H9 (cell line): ENCODE measurements at regions not wholly inside any gene's neighbourhood (a gene's known extent, or its start where the extent isn't known, plus 50 kb on each side); places are given as distances from the start of the nearest gene placed in this dataset.

ENCODE experiments used
- DNase-seq: peaks from one replicate; pipeline ENCODE4 v3.0.0-alpha.2; 2017
- H2AFZ ChIP-seq: one replicate; pipeline ENCODE4 v1.6.1; 2013; ENCODE audit warnings: mild to moderate bottlenecking, low read length, control low read depth, moderate library complexity
- H2AK5ac ChIP-seq: 2 replicates; pipeline ENCODE4 v1.6.1; 2013; ENCODE audit warnings: low read length, control low read depth, mixed read lengths; ENCODE audit not compliant: insufficient read length
- H2BK120ac ChIP-seq: one replicate; pipeline ENCODE4 v1.6.1; 2013; ENCODE audit warnings: low read depth, mild to moderate bottlenecking, low read length, control low read depth, inconsistent platforms; ENCODE audit not compliant: poor library complexity, severe bottlenecking
- H2BK12ac ChIP-seq: 2 replicates; pipeline ENCODE4 v1.6.1; 2013; ENCODE audit warnings: low read length, control low read depth, mixed read lengths, low read depth; ENCODE audit not compliant: insufficient read length
- H2BK15ac ChIP-seq: 2 replicates; pipeline ENCODE4 v1.6.1; 2013; ENCODE audit warnings: low read depth, low read length, control low read depth
- H2BK20ac ChIP-seq: one replicate; pipeline ENCODE4 v1.6.1; 2013; ENCODE audit warnings: low read depth, mild to moderate bottlenecking, low read length, control low read depth, inconsistent platforms; ENCODE audit not compliant: poor library complexity, severe bottlenecking
- H2BK5ac ChIP-seq: 2 replicates; pipeline ENCODE4 v1.6.1; 2013; ENCODE audit warnings: low read length, control low read depth, mixed read lengths; ENCODE audit not compliant: insufficient read length
- H3K14ac ChIP-seq: 2 replicates; pipeline ENCODE4 v1.6.1; 2013; ENCODE audit warnings: low read length, control low read depth; ENCODE audit not compliant: insufficient read depth
- H3K18ac ChIP-seq: 2 replicates; pipeline ENCODE4 v1.6.1; 2013; ENCODE audit warnings: low read depth, mild to moderate bottlenecking, mixed read lengths, low read length, control low read depth; ENCODE audit not compliant: insufficient read length
- H3K23ac ChIP-seq: 2 replicates; pipeline ENCODE4 v1.6.1; 2013; ENCODE audit warnings: low read length, control low read depth, mixed read lengths, low read depth; ENCODE audit not compliant: insufficient read length
- H3K23me2 ChIP-seq: 2 replicates; pipeline ENCODE4 v1.6.1; 2013; ENCODE audit warnings: low read depth, mild to moderate bottlenecking, mixed read lengths, low read length, control low read depth; ENCODE audit not compliant: insufficient read length, poor library complexity, severe bottlenecking
- H3K27ac ChIP-seq: 2 replicates; pipeline ENCODE4 v1.5.1; 2013; ENCODE audit warnings: low read length, control low read depth, mixed read lengths, low read depth; ENCODE audit not compliant: insufficient read length
- H3K27me3 ChIP-seq: 2 replicates; pipeline ENCODE4 v1.6.1; 2013; ENCODE audit warnings: low read length, control low read depth, inconsistent platforms; ENCODE audit not compliant: insufficient read depth
- H3K4ac ChIP-seq: 2 replicates; pipeline ENCODE4 v1.6.1; 2013; ENCODE audit warnings: low read depth, mild to moderate bottlenecking, control low read depth, inconsistent platforms, low read length, moderate library complexity
- H3K4me1 ChIP-seq: 2 replicates; pipeline ENCODE4 v1.6.1; 2013; ENCODE audit warnings: low read length, control low read depth, inconsistent platforms; ENCODE audit not compliant: insufficient read depth
- H3K4me2 ChIP-seq: 2 replicates; pipeline ENCODE4 v1.6.1; 2013; ENCODE audit warnings: low read length, control low read depth, mixed read lengths; ENCODE audit not compliant: insufficient read length, insufficient read depth
- H3K56ac ChIP-seq: 2 replicates; pipeline ENCODE4 v1.6.1; 2013; ENCODE audit warnings: low read depth, mild to moderate bottlenecking, mixed read lengths, low read length, control low read depth; ENCODE audit not compliant: insufficient read length
- H3K79me1 ChIP-seq: 2 replicates; pipeline ENCODE4 v1.6.1; 2013; ENCODE audit warnings: low read depth, mild to moderate bottlenecking, moderate library complexity, low read length, control low read depth, inconsistent platforms; ENCODE audit not compliant: insufficient read depth, poor library complexity, severe bottlenecking
- H3K79me2 ChIP-seq: 2 replicates; pipeline ENCODE4 v1.6.1; 2013; ENCODE audit warnings: low read length, control low read depth, inconsistent platforms; ENCODE audit not compliant: insufficient read depth
- H3K9ac ChIP-seq: 2 replicates; pipeline ENCODE4 v1.6.1; 2013; ENCODE audit warnings: low read length, control low read depth, mixed read lengths; ENCODE audit not compliant: insufficient read length; ENCODE audit errors: extremely low read depth
- H3K9me3 ChIP-seq: one replicate; pipeline ENCODE4 v1.6.1; 2013; ENCODE audit warnings: low read depth, low read length, inconsistent platforms; ENCODE audit not compliant: control insufficient read depth
- H3T11ph ChIP-seq: one replicate; pipeline ENCODE4 v1.6.1; 2013; ENCODE audit warnings: mild to moderate bottlenecking, low read length, control low read depth, inconsistent platforms
- H4K20me1 ChIP-seq: one replicate; pipeline ENCODE4 v1.6.1; 2013; ENCODE audit not compliant: control insufficient read depth, insufficient read length, insufficient read depth
- H4K5ac ChIP-seq: 2 replicates; pipeline ENCODE4 v1.6.1; 2013; ENCODE audit warnings: low read depth, mild to moderate bottlenecking, mixed read lengths, low read length, control low read depth; ENCODE audit not compliant: insufficient read length
- H4K8ac ChIP-seq: replicated peaks from 2 replicates; pipeline ENCODE4 v1.6.1; 2013; ENCODE audit warnings: low read length, control low read depth, mixed read lengths, low read depth; ENCODE audit not compliant: insufficient read length
- H4K91ac ChIP-seq: 2 replicates; pipeline ENCODE4 v1.6.1; 2013; ENCODE audit warnings: low read depth, mild to moderate bottlenecking, moderate library complexity, mixed read lengths, low read length, control low read depth; ENCODE audit not compliant: insufficient read length
- H3K27ac Mint-ChIP-seq, 3 experiments: 2 replicates in 2 of 3; 3 replicates in 1 of 3; pipeline ENCODE4 v1.8.0; 2020 to 2021; ENCODE audit warnings: mixed read lengths in 3 of 3, mild to moderate bottlenecking in 1 of 3, moderate library complexity in 1 of 3
- H3K27me3 Mint-ChIP-seq: 2 replicates; pipeline ENCODE4 v1.8.0; 2021; ENCODE audit warnings: low read depth, mild to moderate bottlenecking, moderate library complexity, mixed read lengths
- H3K36me3 Mint-ChIP-seq, 3 experiments: 2 replicates in 2 of 3; 3 replicates in 1 of 3; pipeline ENCODE4 v1.8.0; 2020 to 2021; ENCODE audit warnings: low read depth in 3 of 3, mixed read lengths in 3 of 3; ENCODE audit not compliant: insufficient read depth in 1 of 3
- H3K4me1 Mint-ChIP-seq, 2 experiments: 2 replicates each; pipeline ENCODE4 v1.8.0; 2020; ENCODE audit warnings: mixed read lengths in 2 of 2
- H3K4me3 Mint-ChIP-seq, 2 experiments: 2 replicates in 1 of 2; 3 replicates in 1 of 2; pipeline ENCODE4 v1.8.0; 2020 to 2021; ENCODE audit warnings: mild to moderate bottlenecking in 2 of 2, mixed read lengths in 2 of 2, moderate library complexity in 1 of 2
- H3K9me3 Mint-ChIP-seq, 2 experiments: 2 replicates in 1 of 2; 3 replicates in 1 of 2; pipeline ENCODE4 v1.8.0; 2020; ENCODE audit warnings: mild to moderate bottlenecking in 2 of 2, mixed read lengths in 2 of 2, moderate library complexity in 1 of 2
- CTCF ChIP-seq: fragments of 200-600 bp; sonication (generic); conservative IDR thresholded peaks from 3 replicates; pipeline ENCODE4 v1.8.0; 2021; ENCODE audit warnings: antibody characterized with exemption, mild to moderate bottlenecking
- WGBS: extraction: QIAGEN DNeasy Blood & Tissue Kit; methylation state at CpG from one replicate; pipeline ENCODE4 v1.1.7; 2013; ENCODE audit warnings: missing lambda C conversion rate, low lambda C conversion rate, mixed read lengths; ENCODE audit not compliant: insufficient read length; ENCODE audit errors: extremely low coverage; 5-methylcytosine and 5-hydroxymethylcytosine counted together

DNA sequence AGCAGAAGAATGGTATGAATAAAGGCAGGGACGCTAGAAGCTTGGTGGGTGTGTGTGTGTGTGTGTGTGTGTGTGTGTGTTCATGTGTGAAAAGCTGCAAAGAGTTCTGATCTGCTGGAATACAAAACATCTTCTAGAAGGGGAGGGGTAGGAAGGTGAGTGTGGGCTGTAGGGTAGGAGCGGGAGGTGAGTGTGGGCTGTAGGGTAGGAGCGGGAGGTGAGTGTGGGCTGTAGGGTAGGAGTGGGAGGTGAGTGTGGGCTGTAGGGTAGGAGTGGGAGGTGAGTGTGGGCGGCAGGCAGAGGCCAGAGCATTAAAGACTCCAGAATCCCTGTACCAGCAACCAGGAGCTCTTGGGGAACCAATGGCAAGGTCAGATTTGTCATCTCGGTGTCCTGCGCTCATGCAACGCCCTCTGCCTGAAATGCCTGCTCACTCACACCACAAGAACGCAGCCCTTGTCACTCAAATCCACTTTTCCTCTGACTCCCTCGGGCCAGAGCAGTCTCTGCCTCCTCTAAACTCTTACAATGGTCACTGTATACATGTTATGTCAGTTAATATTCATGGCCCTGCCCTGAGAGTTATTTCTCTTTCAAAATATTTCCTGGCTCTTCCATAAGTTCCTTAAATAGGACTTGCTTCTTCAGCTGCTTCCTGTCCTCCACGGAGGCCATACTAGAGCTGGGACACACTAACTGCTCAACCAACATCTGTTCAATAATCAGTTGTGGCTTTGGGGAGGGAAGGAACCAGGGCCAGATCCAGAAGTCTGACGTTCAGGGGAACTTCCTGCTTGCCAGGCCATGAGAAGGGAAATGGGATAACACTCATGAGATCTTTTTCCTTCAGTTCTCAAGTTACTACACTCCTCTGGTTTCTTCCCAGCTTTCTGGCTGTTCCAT, 53.6 kb upstream of the ZNF644 start:
- no peak overlapping the region; a peak in 1 of 7 replicates for H3K27ac Mint-ChIP-seq
- Histone ChIP-seq H3K27ac (no peak overlapping the region), H3K23me2 (no peaks in the 10 kb centered on the region), H3K4me1 (peaks cover 5% of the 10 kb centered on the region; the same call in 1 of the 2 replicates), H3K14ac (no peak overlapping the region), H4K91ac (no peak overlapping the region), H3K79me1 (no peaks in the 10 kb centered on the region), H3K23ac (no peak overlapping the region), H2BK5ac (no peak overlapping the region), H4K5ac (no peak overlapping the region), H3K27me3 (no peaks in the 10 kb centered on the region), H3T11ph (no peak overlapping the region), H4K20me1 (no peaks in the 10 kb centered on the region), H2BK12ac (no peak overlapping the region), H3K56ac (no peak overlapping the region), H3K18ac (no peak overlapping the region), H2BK20ac (no peak overlapping the region), H3K79me2 (no peaks in the 10 kb centered on the region), H2AFZ (no peak overlapping the region), H3K4me2 (no peak overlapping the region), H4K8ac (no peak overlapping the region), H2BK15ac (no peak overlapping the region), H3K9me3 (no peaks in the 10 kb centered on the region), H3K9ac (no peak overlapping the region), H2BK120ac (no peak overlapping the region), H2AK5ac (no peak overlapping the region), H3K4ac (no peak overlapping the region)
- WGBS = no CpG with 5 or more reads among the region's 11 CpGs
- no peak for DNase-seq
- H3K4me3 Mint-ChIP-seq = no peak overlapping the region
- H3K9me3 Mint-ChIP-seq = no peaks in the 10 kb centered on the region
- H3K36me3 Mint-ChIP-seq = no peaks in the 10 kb centered on the region
- TF ChIP-seq CTCF = no peak
- peaks cover 8 to 19% of the 10 kb centered on the region in 2 experiments for H3K4me1 Mint-ChIP-seq
- H3K27me3 Mint-ChIP-seq = no peaks in the 10 kb centered on the region
